CD4-positive, alpha-beta T cell treated with Interferon gamma for 1 hour (primary cell): ENCODE measurements at regions not wholly inside any gene's neighbourhood (a gene's known extent, or its start where the extent isn't known, plus 50 kb on each side); places are given as distances from the start of the nearest gene placed in this dataset.
"Not testable (repeated sequence)": the region's sequence is repeated elsewhere in the genome, so short reads cannot be mapped to it uniquely, and the experiment has no call there.

Experiments
- DNase-seq: peaks from one replicate; pipeline ENCODE4 v3.0.0-alpha.2; 2020

DNA sequence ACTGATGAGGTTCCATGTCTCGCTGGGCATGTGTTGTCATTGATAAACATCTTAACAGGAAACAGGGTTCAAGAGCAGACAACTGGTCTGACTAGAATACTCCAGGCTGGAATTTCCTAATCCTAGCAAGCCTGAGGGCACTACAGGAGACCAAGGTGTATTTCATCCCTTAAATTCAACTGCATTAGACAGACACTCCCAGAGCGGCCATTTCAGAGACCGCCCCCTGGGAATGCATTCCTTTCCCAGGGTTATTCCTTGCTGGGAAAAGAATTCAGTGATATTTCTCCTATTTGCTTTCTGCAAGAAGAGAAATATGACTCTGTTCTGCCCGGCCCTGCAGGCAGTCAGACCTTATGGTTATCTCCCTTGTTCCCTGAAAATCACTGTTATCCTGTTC is 383.1 kb upstream of the MBL2 start:
- DNase-seq: not testable (repeated sequence)

DNA sequence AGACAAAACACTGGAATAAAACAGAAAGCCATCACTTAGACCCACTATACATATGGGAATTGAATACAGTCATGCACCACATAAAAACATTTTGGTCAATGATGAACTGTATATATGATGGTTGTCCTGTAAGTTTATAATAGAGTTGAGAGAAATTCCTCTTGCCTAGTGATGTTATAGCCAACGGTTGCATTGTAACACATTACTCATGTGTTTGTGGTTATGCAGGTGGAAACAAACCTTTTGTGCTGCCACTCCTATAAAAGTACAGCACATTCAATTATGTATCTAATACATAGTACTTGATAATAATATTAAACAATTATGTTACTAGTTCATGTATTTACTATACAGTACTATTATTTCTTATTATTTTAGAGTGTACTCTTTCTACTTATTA is 381.2 kb upstream of the MBL2 start:
- DNase-seq: no peak

GRCh38 chr10:53140506-53140905 is 367.9 kb upstream of the MBL2 start:
- no peak for DNase-seq

DNA sequence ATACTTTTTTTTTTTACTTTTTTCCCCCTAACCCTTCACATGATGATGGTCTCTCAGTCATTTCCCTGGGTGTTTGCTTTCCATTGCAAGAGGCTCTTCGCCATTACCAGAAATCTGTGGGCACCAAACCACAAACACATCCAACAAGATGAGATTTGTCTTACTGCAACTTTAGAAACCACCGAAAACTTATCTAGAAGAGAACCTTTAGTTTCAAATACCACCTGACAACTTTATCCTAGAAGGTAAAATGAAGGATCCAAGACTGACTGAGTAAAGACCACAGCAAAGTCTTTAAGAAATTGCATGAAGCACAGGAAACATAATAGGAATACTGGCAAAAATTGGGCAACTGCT is 363.3 kb upstream of the MBL2 start:
- DNase-seq: no peak

DNA sequence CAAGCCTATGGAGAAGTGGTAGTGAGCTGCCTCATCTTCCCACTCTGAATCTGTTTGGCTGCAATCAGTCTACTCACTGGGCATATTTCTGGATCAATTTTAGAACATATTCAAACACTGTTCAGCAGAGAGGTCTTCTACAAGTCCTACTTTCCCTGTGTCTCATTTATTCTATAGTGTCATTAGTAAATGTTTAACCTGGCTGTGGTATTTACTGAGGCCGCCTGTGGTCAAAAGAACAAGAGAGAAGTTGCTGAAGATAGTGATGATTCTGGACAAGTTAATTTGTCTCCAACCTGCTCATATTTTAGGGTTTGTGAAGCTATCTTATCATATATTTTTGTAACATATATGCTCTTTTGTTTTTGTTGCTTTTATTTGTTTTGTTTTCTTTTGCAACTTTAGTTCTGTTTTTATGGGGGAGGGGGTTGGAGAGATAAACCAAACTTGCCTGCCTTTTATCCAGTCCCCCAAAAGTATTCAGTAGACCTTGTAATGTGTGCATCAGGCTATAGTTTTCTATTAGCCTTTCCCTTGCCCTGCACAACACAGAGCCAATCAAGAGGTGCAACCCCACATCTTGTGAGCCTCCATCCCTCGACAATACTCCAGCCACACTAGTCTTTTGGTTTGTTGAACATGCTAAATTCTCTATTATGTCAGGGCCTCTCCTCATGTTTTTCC is 362.8 kb upstream of the MBL2 start:
- no peak for DNase-seq

DNA sequence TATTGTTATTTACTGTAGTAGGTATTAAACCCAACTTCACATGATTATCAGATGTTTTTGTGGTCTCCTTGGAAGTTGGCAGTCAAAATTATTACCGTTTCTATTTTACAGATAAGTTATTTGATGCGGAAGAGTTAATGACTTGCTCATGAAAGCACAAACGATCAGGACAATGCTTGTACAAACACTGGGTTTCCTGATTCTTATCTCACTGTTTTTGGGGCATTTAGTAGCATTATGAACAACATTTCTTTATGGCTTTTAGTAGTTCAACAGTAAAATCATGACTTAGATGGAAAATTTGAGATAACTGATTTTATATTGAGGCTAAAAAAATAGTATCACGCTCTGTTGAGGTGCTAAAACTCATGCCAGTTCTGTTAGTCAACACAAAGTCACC is 361.5 kb upstream of the MBL2 start:
- no peak for DNase-seq

DNA sequence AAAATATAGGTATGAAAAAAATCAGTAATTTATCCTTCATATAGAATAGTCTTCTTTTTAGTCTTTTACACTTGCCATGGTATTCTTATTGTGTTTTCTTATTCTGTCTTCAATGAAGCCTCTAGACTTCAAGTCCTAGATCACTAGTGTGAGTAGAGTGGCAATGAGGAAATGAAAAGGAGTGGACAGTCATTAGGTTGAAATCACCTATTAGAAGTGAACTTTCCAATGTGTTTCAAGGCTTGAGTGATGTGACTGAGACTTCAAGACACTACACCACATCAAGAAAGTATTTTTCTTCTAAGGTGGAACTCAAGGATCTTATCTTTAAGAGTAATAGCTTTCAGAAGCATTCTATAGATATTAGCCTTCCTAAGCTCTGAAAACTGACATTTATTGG is 357.8 kb upstream of the MBL2 start:
- no peak for DNase-seq

- no peak for DNase-seq
Observed at GRCh38 chr10:53127686-53128085, 355.1 kb upstream of the MBL2 start.

- DNase-seq: no peak
Observed at GRCh38 chr10:53123311-53123710, 350.7 kb upstream of the MBL2 start.

DNA sequence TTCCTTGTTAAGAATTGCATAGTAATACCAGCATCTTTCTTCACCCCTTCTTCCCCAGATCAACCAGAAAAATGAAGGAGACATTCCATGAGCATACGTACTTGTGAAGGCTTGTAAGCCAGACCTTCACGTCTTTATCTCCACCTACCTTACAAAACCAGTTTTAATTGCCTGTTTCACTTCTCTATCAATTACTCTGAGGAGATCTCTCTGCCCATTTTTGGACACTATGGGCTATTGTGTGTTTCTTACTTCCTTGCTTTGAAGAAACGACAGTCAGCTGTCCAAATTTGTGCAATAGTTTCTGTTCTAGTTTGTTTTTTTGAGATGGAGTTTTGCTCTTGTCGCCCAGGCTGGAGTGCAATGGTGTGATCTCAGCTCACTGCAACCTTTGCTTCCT is 349.7 kb upstream of the MBL2 start:
- no peak for DNase-seq

DNA sequence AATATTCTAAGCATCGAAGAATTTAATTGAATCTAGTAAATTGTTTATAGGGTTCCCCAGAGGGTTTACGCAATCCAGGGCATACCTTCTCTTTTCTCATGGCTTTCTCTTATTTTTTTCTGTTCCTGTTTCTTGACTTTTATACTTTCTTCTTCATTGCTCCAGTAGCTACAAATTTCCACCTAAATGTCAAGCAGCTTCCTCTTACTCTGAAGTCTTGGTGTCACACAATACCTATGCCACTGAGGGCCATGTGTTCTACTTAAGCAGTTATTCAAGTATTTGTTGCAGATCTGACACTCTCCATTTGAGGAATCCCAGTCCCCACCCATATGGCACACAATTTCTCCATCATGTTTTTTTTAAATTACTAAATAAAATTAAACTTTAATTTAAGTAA is 343.1 kb upstream of the MBL2 start:
- DNase-seq: no peak

DNA sequence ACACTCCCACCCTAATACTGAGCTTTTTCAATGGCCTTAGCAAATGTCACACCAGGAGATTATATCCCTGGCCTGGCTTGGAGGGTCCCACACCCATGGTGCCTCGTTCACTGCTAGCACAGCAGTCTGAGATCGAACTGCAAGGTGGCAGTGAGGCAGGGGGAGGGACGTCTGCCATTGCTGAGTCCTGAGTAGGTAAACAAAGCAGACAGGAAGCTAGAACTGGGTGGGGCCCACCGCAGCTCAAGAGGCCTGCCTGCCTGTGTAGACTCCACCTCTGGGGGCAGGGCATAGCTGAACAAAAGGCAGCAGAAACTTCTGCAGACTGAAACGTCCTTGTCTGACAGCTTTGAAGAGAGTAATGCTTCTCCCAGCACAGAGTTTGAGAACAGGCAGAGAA is 338.9 kb upstream of the MBL2 start:
- no peak for DNase-seq

DNA sequence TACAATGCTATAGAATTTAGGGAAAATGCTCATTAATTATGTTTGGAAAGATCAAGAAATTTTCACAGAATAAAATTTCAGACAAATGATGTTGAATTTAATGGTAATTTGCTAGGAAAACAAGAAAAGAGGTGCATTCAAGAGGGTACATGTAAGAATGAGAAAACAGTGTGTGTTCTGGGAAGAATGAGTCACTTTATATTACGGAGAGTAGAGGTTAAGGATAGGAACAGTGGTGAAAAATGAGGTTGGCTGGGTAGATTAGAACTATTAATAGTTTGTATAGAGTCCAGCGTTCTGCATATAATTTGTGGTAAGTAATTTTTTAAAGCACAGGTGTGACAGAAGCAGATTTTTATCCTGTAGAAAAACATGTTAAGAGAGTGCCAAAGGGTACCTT is 336.7 kb upstream of the MBL2 start:
- no peak for DNase-seq

- DNase-seq: no peak
Observed at GRCh38 chr10:53108317-53108934, 335.8 kb upstream of the MBL2 start.

- no peak for DNase-seq
Observed at GRCh38 chr10:53107711-53108110, 335.1 kb upstream of the MBL2 start.

GRCh38 chr10:53102424-53102823 is 329.8 kb upstream of the MBL2 start:
- no peak for DNase-seq

- no peak for DNase-seq
Observed at GRCh38 chr10:53093878-53094277, 321.3 kb upstream of the MBL2 start.

DNA sequence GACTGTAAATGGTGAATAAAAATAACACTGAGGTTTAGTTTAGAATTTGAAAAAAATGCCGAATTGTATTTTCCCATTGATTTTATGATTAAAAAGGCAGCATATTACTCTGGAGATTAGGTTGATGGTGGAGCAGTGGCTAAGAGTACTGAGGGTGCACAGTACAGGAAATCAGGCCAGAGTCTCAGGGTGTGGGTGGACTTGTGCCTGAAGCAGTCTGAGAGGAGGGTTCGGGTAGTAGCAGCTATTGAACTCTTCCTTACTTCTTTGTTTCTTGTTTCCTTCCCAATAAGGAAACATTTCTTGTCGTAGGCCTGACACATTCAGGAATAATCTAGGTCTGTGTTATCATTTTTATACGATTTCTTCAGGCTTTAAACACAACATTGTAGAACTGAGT is 319.0 kb upstream of the MBL2 start:
- no peak for DNase-seq

- DNase-seq: no peak
Observed at GRCh38 chr10:53088961-53089360, 316.4 kb upstream of the MBL2 start.

GRCh38 chr10:53079283-53079682 is 306.7 kb upstream of the MBL2 start:
- DNase-seq: no peak

DNA sequence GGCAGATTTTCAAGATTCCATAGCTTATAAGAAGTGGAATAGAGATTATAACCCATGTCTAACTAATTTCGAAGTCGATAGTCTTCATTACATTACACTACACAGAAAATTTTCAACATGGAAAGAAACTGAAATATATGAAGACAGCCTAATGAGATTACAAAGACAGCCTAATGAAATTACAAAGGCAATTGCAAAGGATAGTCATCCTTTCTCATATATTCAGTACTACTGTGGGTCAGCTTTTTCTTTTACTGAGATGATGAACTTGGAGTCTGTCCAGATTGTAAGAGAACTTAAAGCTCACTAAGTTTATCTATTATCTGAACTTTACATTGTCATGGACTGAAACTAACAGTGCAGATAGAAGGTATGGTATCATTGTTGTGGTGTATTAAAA is 304.4 kb upstream of the MBL2 start:
- DNase-seq: no peak

DNA sequence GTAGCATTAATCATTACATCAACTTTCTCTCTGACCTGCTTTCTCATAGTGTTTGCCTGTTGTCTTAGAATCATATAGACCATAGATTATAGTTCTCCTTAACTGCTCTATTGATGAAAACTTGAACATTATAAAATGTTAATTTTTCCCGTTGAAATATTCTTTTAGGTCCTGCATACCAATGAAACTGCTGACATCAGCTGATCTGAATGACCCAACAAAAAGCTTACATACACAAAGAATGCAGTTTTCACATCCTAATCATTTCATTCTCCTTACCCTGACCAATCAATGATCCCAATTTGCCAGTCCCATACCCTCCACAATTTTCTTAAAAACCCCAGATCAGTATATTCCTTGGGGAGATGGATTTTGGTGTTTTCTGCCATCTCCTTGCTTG is 302.9 kb upstream of the MBL2 start:
- DNase-seq: no peak

DNA sequence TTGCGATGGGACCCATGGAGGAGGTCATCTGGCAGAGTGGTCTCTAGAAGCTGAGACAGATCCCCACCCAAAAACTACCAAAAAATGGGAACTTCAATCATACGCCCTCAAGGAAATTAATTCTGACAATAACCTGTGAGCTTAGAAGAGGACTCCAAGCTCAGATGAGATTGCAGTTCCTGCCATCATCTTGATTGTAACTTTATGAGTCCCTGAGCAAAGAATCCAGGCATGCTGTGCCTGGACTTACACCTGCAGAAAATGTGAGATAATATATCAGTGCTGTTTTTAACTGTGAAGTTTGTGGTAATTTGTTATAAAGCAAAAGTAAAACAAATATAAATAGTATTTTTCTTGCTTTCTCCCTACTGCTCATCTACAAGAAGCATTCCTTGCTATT is 299.6 kb upstream of the MBL2 start:
- DNase-seq: no peak

GRCh38 chr10:53071505-53072125 is 299.0 kb upstream of the MBL2 start:
- no peak for DNase-seq

GRCh38 chr10:53069013-53069412 is 296.4 kb upstream of the MBL2 start:
- DNase-seq: no peak
